22Rv1 (cell line): ENCODE measurements at regions not wholly inside any gene's neighbourhood (a gene's known extent, or its start where the extent isn't known, plus 50 kb on each side); places are given as distances from the start of the nearest gene placed in this dataset.

Experiments
- CTCF ChIP-seq: fragments of 450-650 bp; IDR thresholded peaks from 2 replicates; pipeline ENCODE4 v1.5.1; 2017; ENCODE audit warnings: mild to moderate bottlenecking
- ZFX ChIP-seq: fragments of 450-650 bp; IDR thresholded peaks from 2 replicates; pipeline ENCODE4 v1.6.1; 2017; ENCODE audit warnings: antibody characterized with exemption, borderline replicate concordance

- TF ChIP-seq CTCF (no peak), ZFX (no peak)
Measured at GRCh38 chr4:181698221-181698620, 545.0 kb upstream of the TENM3 start.
